Lung (tissue), 11 donors: ENCODE measurements at regions not wholly inside any gene's neighbourhood (a gene's known extent, or its start where the extent isn't known, plus 50 kb on each side); places are given as distances from the start of the nearest gene placed in this dataset.

ENCODE experiments used
- ATAC-seq: fragments of 200-7000 bp; cut with Tn5 transposase; one replicate; pipeline ENCODE4 v1.9.1; 2020; ENCODE audit warnings: moderate number of reproducible peaks; ENCODE audit not compliant: insufficient read depth, low FRiP score
- DNase-seq, 3 donors: peaks; one replicate each; pipeline ENCODE4 v3.0.0-alpha.2; 2013 to 2017
- H3K27ac ChIP-seq, 2 donors: one replicate each; pipeline ENCODE4 v1.5.1; 2013; ENCODE audit warnings: mild to moderate bottlenecking in 2 of 2, moderate library complexity in 2 of 2, control low read depth in 1 of 2, inconsistent platforms in 1 of 2, low read depth in 1 of 2, low read length in 1 of 2
- H3K27me3 ChIP-seq, 3 donors: one replicate each; pipeline ENCODE4 v1.5.1; 2013; ENCODE audit warnings: low read length in 2 of 3; ENCODE audit not compliant: control insufficient read depth in 3 of 3, insufficient read depth in 3 of 3
- H3K36me3 ChIP-seq, 4 donors: one replicate each; pipeline ENCODE4 v1.5.1; 2013; ENCODE audit warnings: low read length in 4 of 4, mild to moderate bottlenecking in 1 of 4, moderate library complexity in 1 of 4; ENCODE audit not compliant: control insufficient read depth in 4 of 4, insufficient read depth in 4 of 4
- H3K4me1 ChIP-seq, 5 donors: one replicate each; pipeline ENCODE4 v1.5.1; 2013; ENCODE audit warnings: low read length in 5 of 5, mild to moderate bottlenecking in 2 of 5, moderate library complexity in 1 of 5; ENCODE audit not compliant: control insufficient read depth in 5 of 5, insufficient read depth in 5 of 5
- H3K4me3 ChIP-seq: one replicate; pipeline ENCODE4 v1.5.1; 2013; ENCODE audit warnings: mild to moderate bottlenecking, control low read depth, moderate library complexity
- H3K9ac ChIP-seq, 2 donors: one replicate each; pipeline ENCODE4 v1.5.1; 2013; ENCODE audit warnings: low read length in 2 of 2, control low read depth in 1 of 2; ENCODE audit not compliant: insufficient read depth in 1 of 2
- H3K9me3 ChIP-seq, 4 donors: one replicate each; pipeline ENCODE4 v1.5.1; 2013; ENCODE audit warnings: low read length in 3 of 4, mild to moderate bottlenecking in 1 of 4, moderate library complexity in 1 of 4; ENCODE audit not compliant: control insufficient read depth in 4 of 4, insufficient read depth in 3 of 4
- CTCF ChIP-seq: IDR thresholded peaks from 2 replicates; pipeline ENCODE4 v1.5.1; 2012; ENCODE audit warnings: mild to moderate bottlenecking; ENCODE audit errors: control extremely low read depth, extremely low read depth
- WGBS, 2 donors: extraction: QIAGEN DNeasy Blood & Tissue Kit; methylation state at CpG; one replicate each; pipeline ENCODE4 v1.1.7; 2013; 5-methylcytosine and 5-hydroxymethylcytosine counted together
- donor health status: control.
- donor health status: control.
- donor health status: Bipolar disorder and iron deficiency.
- donor health status: healthy.
- donor health status: DM: yes; HTN: yes; CAD: no.

GRCh38 chr5:88536146-88536545 lies 267.5 kb upstream of the TMEM161B start:
- DNase-seq: no peak
- Histone ChIP-seq H3K4me3 (no peak overlapping the region), H3K9ac (no peak overlapping the region), H3K27ac (no peak overlapping the region), H3K27me3 (peaks cover 0 to 8% (median 0%) of the 10 kb centered on the region in 3 donors), H3K36me3 (no peaks in the 10 kb centered on the region), H3K9me3 (no peaks in the 10 kb centered on the region), H3K4me1 (no peaks in the 10 kb centered on the region)
- ATAC-seq: no peak
- WGBS, 2 donors: 71 to 83% methylated on average over 3 of the region's 3 CpGs
- no peak for TF ChIP-seq CTCF

- ATAC-seq (no peak), DNase-seq (no peak)
- H3K36me3 ChIP-seq: no peaks in the 10 kb centered on the region
- no peak overlapping the region for H3K27ac ChIP-seq
- 75 to 80% methylated on average over 3 of the region's 3 CpGs for WGBS, 2 donors
- no peaks in the 10 kb centered on the region for H3K4me1 ChIP-seq
- no peak overlapping the region for H3K9ac ChIP-seq
- no peaks in the 10 kb centered on the region for H3K9me3 ChIP-seq
- no peaks in the 10 kb centered on the region for H3K27me3 ChIP-seq
- TF ChIP-seq CTCF: no peak
- no peak overlapping the region for H3K4me3 ChIP-seq
These were observed 256.3 kb upstream of the TMEM161B start for GRCh38 chr5:88524941-88525340.

GRCh38 chr5:88519066-88519465 lies 250.4 kb upstream of the TMEM161B start:
- TF ChIP-seq CTCF: no peak
- ATAC-seq: no peak
- no peaks in the 10 kb centered on the region for H3K36me3 ChIP-seq
- DNase-seq: no peak
- H3K27ac ChIP-seq: no peak overlapping the region
- no peak overlapping the region for H3K4me3 ChIP-seq
- no peaks in the 10 kb centered on the region for H3K9me3 ChIP-seq
- H3K4me1 ChIP-seq: no peaks in the 10 kb centered on the region
- no peaks in the 10 kb centered on the region for H3K27me3 ChIP-seq
- H3K9ac ChIP-seq: no peak overlapping the region
